Erythroblast (primary cell): ENCODE measurements at regions not wholly inside any gene's neighbourhood (a gene's known extent, or its start where the extent isn't known, plus 50 kb on each side); places are given as distances from the start of the nearest gene placed in this dataset.

ENCODE experiments used
- GATA1 ChIP-seq: IDR thresholded peaks from 2 replicates; pipeline ENCODE4 v1.6.1; 2011; ENCODE audit warnings: low read depth, mild to moderate bottlenecking, control low read depth, low read length, moderate library complexity
- POLR2A ChIP-seq: IDR thresholded peaks from 2 replicates; pipeline ENCODE4 v1.6.1; 2011; ENCODE audit warnings: mild to moderate bottlenecking, low read length

- TF ChIP-seq POLR2A (no peak), GATA1 (no peak)
Measured at GRCh38 chr1:229028544-229028943, 242.4 kb upstream of the RAB4A start.
